ENCODE measurements at regions not wholly inside any gene's neighbourhood (a gene's known extent, or its start where the extent isn't known, plus 50 kb on each side); places are given as distances from the start of the nearest gene placed in this dataset.

- TF ChIP-seq, protein P1, sequence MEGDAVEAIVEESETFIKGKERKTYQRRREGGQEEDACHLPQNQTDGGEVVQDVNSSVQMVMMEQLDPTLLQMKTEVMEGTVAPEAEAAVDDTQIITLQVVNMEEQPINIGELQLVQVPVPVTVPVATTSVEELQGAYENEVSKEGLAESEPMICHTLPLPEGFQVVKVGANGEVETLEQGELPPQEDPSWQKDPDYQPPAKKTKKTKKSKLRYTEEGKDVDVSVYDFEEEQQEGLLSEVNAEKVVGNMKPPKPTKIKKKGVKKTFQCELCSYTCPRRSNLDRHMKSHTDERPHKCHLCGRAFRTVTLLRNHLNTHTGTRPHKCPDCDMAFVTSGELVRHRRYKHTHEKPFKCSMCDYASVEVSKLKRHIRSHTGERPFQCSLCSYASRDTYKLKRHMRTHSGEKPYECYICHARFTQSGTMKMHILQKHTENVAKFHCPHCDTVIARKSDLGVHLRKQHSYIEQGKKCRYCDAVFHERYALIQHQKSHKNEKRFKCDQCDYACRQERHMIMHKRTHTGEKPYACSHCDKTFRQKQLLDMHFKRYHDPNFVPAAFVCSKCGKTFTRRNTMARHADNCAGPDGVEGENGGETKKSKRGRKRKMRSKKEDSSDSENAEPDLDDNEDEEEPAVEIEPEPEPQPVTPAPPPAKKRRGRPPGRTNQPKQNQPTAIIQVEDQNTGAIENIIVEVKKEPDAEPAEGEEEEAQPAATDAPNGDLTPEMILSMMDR (IDR thresholded peaks at IDR 0.05) = no peak
- no peak for TF ChIP-seq POLR2A (IDR thresholded peaks at IDR 0.05; ENCODE audit: low read depth)
- no peak for TF ChIP-seq EP300 (IDR thresholded peaks at IDR 0.05)
These were observed 256.7 kb upstream of the GNPDA2 start for GRCh38 chr4:44983083-44983482.
